HFF-Myc (cell line): ENCODE measurements at regions not wholly inside any gene's neighbourhood (a gene's known extent, or its start where the extent isn't known, plus 50 kb on each side); places are given as distances from the start of the nearest gene placed in this dataset.

Experiments used
- DNase-seq: peaks from one replicate; pipeline ENCODE4 v3.0.0-alpha.2; 2011; ENCODE audit warnings: low read depth; ENCODE audit errors: extremely low read depth
- H3K4me3 ChIP-seq: replicated peaks from 2 replicates; pipeline ENCODE4 v1.5.1; 2011; ENCODE audit warnings: low read depth, mild to moderate bottlenecking, control low read depth, low read length
- TF ChIP-seq, protein P1 (sequence below): IDR thresholded peaks from 2 replicates; pipeline ENCODE4 v1.5.1; 2012; ENCODE audit warnings: mild to moderate bottlenecking, low read depth, low read length, control low read depth; ENCODE audit errors: missing control alignments

DNA sequence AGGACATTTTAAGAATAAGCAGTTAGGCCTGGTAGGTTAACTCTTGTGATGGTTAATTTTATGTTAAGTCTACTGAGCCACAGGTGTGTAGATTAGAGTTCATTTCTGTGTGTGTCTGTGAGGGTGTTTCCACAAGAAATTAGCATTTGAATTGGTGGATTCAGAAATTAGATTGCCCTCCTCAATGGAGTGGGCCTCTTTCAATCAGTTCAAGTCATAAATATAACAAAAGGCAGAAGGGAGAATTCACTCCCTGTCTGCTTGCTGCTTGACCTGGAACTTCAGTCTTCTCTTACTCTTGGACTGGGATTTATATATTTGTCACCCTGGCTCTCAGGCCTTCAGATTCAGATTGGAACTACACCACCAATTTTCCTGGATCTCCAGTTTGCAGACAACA lies 55.3 kb upstream of the POM121L12 start:
- TF ChIP-seq, protein P1, sequence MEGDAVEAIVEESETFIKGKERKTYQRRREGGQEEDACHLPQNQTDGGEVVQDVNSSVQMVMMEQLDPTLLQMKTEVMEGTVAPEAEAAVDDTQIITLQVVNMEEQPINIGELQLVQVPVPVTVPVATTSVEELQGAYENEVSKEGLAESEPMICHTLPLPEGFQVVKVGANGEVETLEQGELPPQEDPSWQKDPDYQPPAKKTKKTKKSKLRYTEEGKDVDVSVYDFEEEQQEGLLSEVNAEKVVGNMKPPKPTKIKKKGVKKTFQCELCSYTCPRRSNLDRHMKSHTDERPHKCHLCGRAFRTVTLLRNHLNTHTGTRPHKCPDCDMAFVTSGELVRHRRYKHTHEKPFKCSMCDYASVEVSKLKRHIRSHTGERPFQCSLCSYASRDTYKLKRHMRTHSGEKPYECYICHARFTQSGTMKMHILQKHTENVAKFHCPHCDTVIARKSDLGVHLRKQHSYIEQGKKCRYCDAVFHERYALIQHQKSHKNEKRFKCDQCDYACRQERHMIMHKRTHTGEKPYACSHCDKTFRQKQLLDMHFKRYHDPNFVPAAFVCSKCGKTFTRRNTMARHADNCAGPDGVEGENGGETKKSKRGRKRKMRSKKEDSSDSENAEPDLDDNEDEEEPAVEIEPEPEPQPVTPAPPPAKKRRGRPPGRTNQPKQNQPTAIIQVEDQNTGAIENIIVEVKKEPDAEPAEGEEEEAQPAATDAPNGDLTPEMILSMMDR: no peak
- no peak for DNase-seq
- no peak overlapping the region for H3K4me3 ChIP-seq

DNA sequence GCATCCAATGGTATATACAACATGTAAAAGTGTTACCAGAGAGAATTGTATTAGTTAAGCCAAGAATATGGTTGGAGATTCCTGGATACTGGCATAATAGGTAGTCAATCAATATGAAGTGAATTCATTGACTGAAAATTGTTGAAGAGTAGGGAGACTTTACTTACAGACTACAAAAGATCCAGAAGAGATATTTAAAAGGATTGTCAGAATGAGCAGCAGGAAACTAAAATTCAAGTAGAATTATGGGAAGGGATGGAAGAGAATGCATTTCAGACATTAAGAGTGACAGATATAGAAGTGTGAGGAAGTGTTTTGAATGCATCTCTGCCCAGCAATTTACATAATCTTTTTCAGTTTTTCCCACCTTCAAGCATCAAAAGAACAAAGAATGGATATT lies 62.3 kb upstream of the POM121L12 start:
- H3K4me3 ChIP-seq: no peak overlapping the region
- no peak for DNase-seq
- TF ChIP-seq, protein P1: no peak

DNA sequence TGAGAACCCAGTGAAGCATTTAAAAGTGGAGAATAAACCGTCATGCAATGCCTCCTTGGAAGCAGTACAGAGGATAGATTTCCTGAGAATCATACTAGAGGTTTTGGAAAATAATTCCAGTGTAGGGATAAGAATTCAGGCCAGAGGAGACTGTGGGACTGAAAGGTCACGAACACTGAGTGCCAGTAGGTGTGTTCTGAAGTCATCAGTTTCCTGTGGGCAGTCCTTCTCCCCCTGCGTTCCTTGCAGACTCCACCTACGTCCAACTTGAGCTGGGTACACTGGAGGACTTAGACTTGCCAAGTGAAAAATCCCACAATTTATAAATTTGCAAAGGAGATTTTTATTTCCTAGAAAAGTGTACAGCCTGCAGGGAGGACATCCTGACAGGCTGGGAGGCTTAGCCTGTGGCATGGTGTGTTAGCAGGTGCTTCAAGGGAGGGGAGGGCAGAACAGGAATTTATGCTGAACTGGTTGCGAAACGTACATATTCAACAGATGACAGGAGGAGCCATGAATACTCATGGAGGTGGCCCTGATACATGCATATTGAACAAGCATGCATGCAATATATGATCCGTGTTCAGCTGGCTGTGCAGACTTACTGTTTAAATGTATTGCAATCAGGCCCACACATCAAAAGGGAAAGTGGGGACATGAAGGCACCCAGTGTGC lies 72.9 kb upstream of the POM121L12 start:
- no peak overlapping the region for H3K4me3 ChIP-seq
- no peak for DNase-seq
- TF ChIP-seq, protein P1: no peak

DNA sequence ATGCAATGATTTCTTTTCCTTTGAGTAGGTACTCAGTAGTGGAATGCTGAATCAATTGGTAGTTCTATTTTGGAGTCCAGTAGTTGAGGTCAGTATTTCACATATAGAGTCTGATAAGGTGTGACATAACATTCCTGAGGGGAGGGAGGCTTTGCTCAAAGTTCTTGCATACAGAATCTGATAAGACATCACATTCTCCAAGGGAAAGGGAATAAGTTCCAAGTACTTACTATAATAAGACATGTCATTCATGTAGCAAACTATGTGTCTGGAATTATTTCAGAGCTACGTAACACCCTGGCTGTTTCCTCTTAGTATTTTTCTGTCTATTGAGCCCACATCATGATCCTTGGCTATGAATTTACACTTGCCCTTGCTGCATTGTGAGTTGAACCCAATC lies 74.3 kb upstream of the POM121L12 start:
- no peak for DNase-seq
- no peak overlapping the region for H3K4me3 ChIP-seq
- TF ChIP-seq, protein P1: no peak

DNA sequence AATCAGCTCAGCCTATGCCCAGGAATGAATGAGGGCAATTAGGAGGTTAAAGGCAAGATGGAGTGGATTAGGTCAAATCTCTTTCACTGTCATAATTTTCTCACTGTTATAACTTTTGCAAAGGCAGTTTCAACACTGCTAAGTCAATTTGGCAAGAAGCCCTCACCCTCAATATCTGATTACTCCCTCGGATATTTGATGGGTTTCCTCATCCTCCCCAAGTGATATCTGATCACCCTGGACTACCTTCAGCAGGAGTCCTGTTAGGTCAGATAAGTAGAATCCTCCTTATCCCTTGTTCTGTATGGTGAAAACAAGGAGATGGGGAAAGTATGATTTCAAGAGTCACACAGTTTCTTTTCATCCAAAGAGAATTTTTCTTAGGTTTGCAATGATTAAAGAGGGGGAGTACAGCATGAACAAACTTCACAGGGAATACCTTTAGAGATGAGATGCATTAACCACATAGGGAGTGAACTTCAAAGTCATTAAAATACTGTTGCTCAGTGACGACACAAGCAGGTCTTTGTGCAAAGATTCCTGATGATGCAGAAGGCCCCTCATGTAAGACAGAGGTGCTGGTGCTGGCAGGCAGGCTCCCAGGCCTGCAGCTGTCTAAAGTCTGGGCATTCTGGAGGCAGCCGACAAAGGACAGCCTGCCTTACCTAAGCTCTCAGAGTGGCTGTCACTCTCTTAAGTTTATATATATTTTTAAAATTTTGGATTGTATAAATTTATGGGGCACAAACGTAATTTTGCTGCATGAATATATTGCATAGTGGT lies 75.4 kb upstream of the POM121L12 start:
- DNase-seq: no peak
- no peak overlapping the region for H3K4me3 ChIP-seq
- TF ChIP-seq, protein P1: no peak

DNA sequence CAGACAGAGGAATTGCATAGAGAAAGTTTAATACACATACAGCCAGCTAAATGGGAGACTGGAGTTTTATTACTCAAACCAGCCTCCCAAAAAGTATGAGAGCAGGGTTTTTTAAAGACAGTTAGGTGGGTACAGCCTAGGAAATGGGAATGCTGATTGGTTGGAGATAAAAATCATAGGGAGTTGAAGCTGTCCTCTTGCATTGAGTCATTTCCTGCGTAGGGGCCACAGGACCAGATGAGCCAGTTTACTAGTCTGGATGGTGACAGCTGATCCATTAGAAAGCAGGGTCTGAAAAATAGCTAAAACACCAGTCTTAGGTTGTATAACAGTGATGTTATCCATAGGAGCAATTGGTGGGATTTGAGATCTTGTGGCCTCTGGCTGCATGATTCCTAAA lies 76.1 kb upstream of the POM121L12 start:
- TF ChIP-seq, protein P1: no peak
- peak; percentile 36 for DNase-seq
- no peak overlapping the region for H3K4me3 ChIP-seq
